Naive thymus-derived CD8-positive, alpha-beta T cell (primary cell): ENCODE measurements at regions not wholly inside any gene's neighbourhood (a gene's known extent, or its start where the extent isn't known, plus 50 kb on each side); places are given as distances from the start of the nearest gene placed in this dataset.
"Not testable (repeated sequence)": the region's sequence is repeated elsewhere in the genome, so short reads cannot be mapped to it uniquely, and the experiment has no call there.

ENCODE experiments used
- ATAC-seq, 2 donors: fragments of 150-1000 bp; cut with Tn5 transposase in 1 of 2; sonication (Bioruptor Pico), chemical (Tn5 transposase) in 1 of 2; 1 replicate in 1 of 2; 2 replicates in 1 of 2; pipeline ENCODE4 v1.10.0; 2021; ENCODE audit warnings: mild to moderate bottlenecking in 2 of 2, moderate library complexity in 2 of 2
- POLR2A ChIA-PET: fragments of 350-600 bp; sonication (Branson Sonifier 250); formaldehyde crosslinking; loops from one replicate; lab custom pipeline; 2021; ENCODE audit warnings: antibody characterized with exemption; lab: Charles Lee
- DNase-seq, 10 donors: peaks; one replicate each; pipeline versions ENCODE4 v3.0.0 to v3.0.0-alpha.2; 2020 to 2022
- H3K27ac Mint-ChIP-seq, 10 donors: one replicate each; pipeline ENCODE4 v1.8.0; 2020 to 2022; ENCODE audit warnings: mild to moderate bottlenecking in 10 of 10, mixed read lengths in 10 of 10, moderate library complexity in 4 of 10, inconsistent platforms in 1 of 10
- H3K27me3 Mint-ChIP-seq, 5 donors: one replicate each; pipeline ENCODE4 v1.8.0; 2021 to 2022; ENCODE audit warnings: mixed read lengths in 5 of 5
- H3K36me3 Mint-ChIP-seq, 3 donors: one replicate each; pipeline ENCODE4 v1.8.0; 2020 to 2022; ENCODE audit warnings: mixed read lengths in 3 of 3, mild to moderate bottlenecking in 2 of 3, inconsistent platforms in 1 of 3
- H3K4me1 Mint-ChIP-seq, 4 donors: one replicate each; pipeline ENCODE4 v1.8.0; 2021 to 2022; ENCODE audit warnings: mixed read lengths in 4 of 4
- H3K4me3 Mint-ChIP-seq, 10 donors: one replicate each; pipeline ENCODE4 v1.8.0; 2020 to 2022; ENCODE audit warnings: mild to moderate bottlenecking in 10 of 10, mixed read lengths in 10 of 10, moderate library complexity in 6 of 10, inconsistent platforms in 1 of 10
- H3K9me3 Mint-ChIP-seq, 9 donors: one replicate each; pipeline ENCODE4 v1.8.0; 2020 to 2022; ENCODE audit warnings: mixed read lengths in 9 of 9, mild to moderate bottlenecking in 3 of 9, inconsistent platforms in 1 of 9, moderate library complexity in 1 of 9

DNA sequence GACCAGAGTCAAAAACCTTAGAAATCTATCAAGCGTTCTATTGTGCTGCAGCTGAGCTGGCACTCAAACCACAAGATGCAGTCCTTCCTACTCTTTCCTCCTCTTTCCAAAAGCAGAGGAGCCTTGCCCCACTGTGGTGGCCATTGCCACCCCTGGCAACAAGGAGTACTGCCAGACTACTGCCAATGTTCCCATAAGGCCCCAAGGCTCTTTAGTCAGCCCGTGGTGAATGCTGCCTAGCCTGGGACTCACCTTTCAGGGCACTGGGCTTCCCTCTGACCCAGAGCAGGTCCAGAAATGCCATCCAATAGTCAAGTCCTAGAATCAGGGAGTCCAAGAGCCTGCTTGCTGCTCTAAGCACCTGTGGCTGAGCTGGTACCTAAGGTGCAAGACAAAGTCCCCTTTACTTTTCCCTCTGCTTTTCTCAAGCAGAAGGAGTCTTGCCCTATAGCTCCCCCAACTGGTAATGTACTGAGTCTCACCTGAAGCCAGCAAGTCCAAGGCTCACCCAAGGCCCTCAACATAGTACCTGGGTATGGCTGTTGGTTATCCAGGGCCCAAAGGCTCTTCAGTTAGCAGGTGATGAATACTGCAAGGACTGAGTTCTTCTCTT is 219.4 kb downstream of the ATPSCKMT start:
- no peak overlapping the region for H3K4me3 Mint-ChIP-seq
- H3K4me1 Mint-ChIP-seq, result no peaks in the 10 kb centered on the region
- peaks cover 0 to 9% (median 0%) of the 10 kb centered on the region in 3 donors for H3K36me3 Mint-ChIP-seq
- no peak for DNase-seq
- peaks cover 8 to 40% (median 16%) of the 10 kb centered on the region in 9 donors for H3K9me3 Mint-ChIP-seq
- H3K27me3 Mint-ChIP-seq, result peaks cover 0 to 5% (median 0%) of the 10 kb centered on the region in 5 donors
- H3K27ac Mint-ChIP-seq, result no peak overlapping the region
- POLR2A ChIA-PET, result no interaction called here
- no peak for ATAC-seq

DNA sequence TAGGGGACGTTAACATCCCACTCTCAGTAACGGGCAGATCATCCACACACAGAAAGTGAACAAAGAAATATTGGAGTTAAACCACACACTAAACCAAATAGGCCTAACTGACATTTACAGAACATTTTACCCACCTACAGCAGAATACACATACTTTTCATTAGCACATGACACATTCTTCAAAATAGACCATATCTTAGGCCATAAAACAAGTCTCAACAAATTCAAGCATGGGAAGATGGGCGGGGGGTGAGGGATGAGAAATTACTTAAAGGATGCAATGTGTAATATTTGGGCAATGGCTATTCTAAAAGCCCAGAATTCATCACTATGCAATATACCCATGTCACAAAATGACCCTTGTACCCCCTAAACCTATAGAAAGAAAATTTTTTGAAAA is 226.2 kb downstream of the ATPSCKMT start:
- Mint-ChIP-seq H3K9me3 (peaks cover 6 to 72% (median 20%) of the 10 kb centered on the region in 9 donors), H3K4me3 (no peak overlapping the region), H3K27ac (no peak overlapping the region), H3K27me3 (peaks cover 0 to 4% (median 0%) of the 10 kb centered on the region in 5 donors), H3K36me3 (peaks cover 0 to 9% (median 0%) of the 10 kb centered on the region in 3 donors), H3K4me1 (no peaks in the 10 kb centered on the region)
- ATAC-seq (no peak), DNase-seq (no peak)
- POLR2A ChIA-PET, result no interaction called here

GRCh38 chr5:10021248-10021647 is 228.4 kb downstream of the ATPSCKMT start:
- Mint-ChIP-seq H3K4me1 (no peaks in the 10 kb centered on the region), H3K9me3 (peaks cover 4 to 55% (median 17%) of the 10 kb centered on the region in 9 donors)
- no peak for ATAC-seq

GRCh38 chr5:10019236-10019635 is 230.5 kb downstream of the ATPSCKMT start:
- no peak for ATAC-seq
- no peak for DNase-seq
- Mint-ChIP-seq H3K9me3 (peaks cover under 1 to 57% (median 11%) of the 10 kb centered on the region in 9 donors), H3K36me3 (peaks cover 0 to 6% (median 0%) of the 10 kb centered on the region in 3 donors), H3K27ac (no peak overlapping the region), H3K4me3 (no peak overlapping the region), H3K27me3 (peaks cover 0 to 9% (median 2%) of the 10 kb centered on the region in 5 donors), H3K4me1 (no peaks in the 10 kb centered on the region)
- POLR2A ChIA-PET, result no interaction called here

More at GRCh38 chr5:10021248-10021647, 228.4 kb downstream of the ATPSCKMT start:
- POLR2A ChIA-PET, result no interaction called here
- Mint-ChIP-seq H3K27ac (no peak overlapping the region), H3K27me3 (peaks cover 0 to 4% (median 2%) of the 10 kb centered on the region in 5 donors), H3K36me3 (peaks cover 0 to 5% (median 0%) of the 10 kb centered on the region in 3 donors), H3K4me3 (no peak overlapping the region)
- DNase-seq, result no peak

- ATAC-seq, result no peak
- POLR2A ChIA-PET, result no interaction called here
- H3K36me3 Mint-ChIP-seq, result peaks cover 0 to 6% (median 0%) of the 10 kb centered on the region in 3 donors
Measured at GRCh38 chr5:10018201-10019069, 231.3 kb downstream of the ATPSCKMT start.

GRCh38 chr5:10017786-10018185 is 231.9 kb downstream of the ATPSCKMT start:
- ATAC-seq (no peak), DNase-seq (no peak)
- POLR2A ChIA-PET, result no interaction called here
- no peaks in the 10 kb centered on the region for H3K4me1 Mint-ChIP-seq
- H3K27me3 Mint-ChIP-seq, result peaks cover 0 to 9% (median 2%) of the 10 kb centered on the region in 5 donors
- peaks cover 0 to 61% (median 9%) of the 10 kb centered on the region in 9 donors for H3K9me3 Mint-ChIP-seq
- H3K4me3 Mint-ChIP-seq, result no peak overlapping the region
- no peak overlapping the region for H3K27ac Mint-ChIP-seq
- H3K36me3 Mint-ChIP-seq, result peaks cover 0 to 6% (median 0%) of the 10 kb centered on the region in 3 donors

More at GRCh38 chr5:10018201-10019069, 231.3 kb downstream of the ATPSCKMT start:
- no peak overlapping the region for H3K27ac Mint-ChIP-seq
- H3K4me1 Mint-ChIP-seq, result no peaks in the 10 kb centered on the region
- H3K27me3 Mint-ChIP-seq, result peaks cover 0 to 9% (median 2%) of the 10 kb centered on the region in 5 donors
- peaks cover 0 to 61% (median 14%) of the 10 kb centered on the region in 9 donors for H3K9me3 Mint-ChIP-seq
- DNase-seq, result no peak
- no peak overlapping the region for H3K4me3 Mint-ChIP-seq

- ATAC-seq, H3K27ac Mint-ChIP-seq, POLR2A ChIA-PET, H3K4me1 Mint-ChIP-seq, DNase-seq, H3K27me3 Mint-ChIP-seq, H3K36me3 Mint-ChIP-seq, H3K4me3 Mint-ChIP-seq: not testable (repeated sequence)
- H3K9me3 Mint-ChIP-seq, result peaks cover 0 to 52% (median 12%) of the 10 kb centered on the region in 9 donors
Measured at GRCh38 chr5:10016559-10016958, 233.1 kb downstream of the ATPSCKMT start.

DNA sequence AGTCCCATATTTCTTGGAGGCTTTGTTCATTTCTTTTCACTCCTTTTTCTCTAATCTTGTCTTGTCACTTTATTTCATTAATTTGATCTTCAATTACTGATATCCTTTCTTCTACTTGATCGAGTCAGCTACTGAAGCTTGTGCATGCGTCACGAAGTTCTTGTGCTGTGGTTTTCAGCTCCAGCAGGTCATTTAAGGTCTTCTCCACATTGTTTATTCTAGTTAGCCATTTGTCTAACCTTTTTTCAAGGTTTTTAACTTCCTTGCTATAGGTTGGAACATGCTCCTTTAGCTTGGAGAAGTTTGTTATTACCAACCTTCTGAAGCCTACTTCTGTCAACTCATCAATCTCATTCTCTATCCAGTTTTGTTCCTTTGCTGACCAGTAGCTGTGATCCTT is 234.0 kb downstream of the ATPSCKMT start:
- ATAC-seq, H3K4me3 Mint-ChIP-seq, POLR2A ChIA-PET, DNase-seq, H3K4me1 Mint-ChIP-seq, H3K27me3 Mint-ChIP-seq, H3K27ac Mint-ChIP-seq, H3K36me3 Mint-ChIP-seq: not testable (repeated sequence)
- H3K9me3 Mint-ChIP-seq, result peaks cover 0 to 44% (median 9%) of the 10 kb centered on the region in 9 donors

- no peaks in the 10 kb centered on the region for H3K27me3 Mint-ChIP-seq
- DNase-seq (no peak), ATAC-seq (no peak)
- no peak overlapping the region for H3K4me3 Mint-ChIP-seq
- H3K4me1 Mint-ChIP-seq, result no peaks in the 10 kb centered on the region
- POLR2A ChIA-PET, result no interaction called here
- H3K36me3 Mint-ChIP-seq, result no peaks in the 10 kb centered on the region
- H3K27ac Mint-ChIP-seq, result no peak overlapping the region
- H3K9me3 Mint-ChIP-seq, result peaks cover 2 to 39% (median 12%) of the 10 kb centered on the region in 9 donors
Measured at GRCh38 chr5:10009802-10010201, 239.9 kb downstream of the ATPSCKMT start.

- POLR2A ChIA-PET, result no interaction called here
- ATAC-seq, result no peak
- H3K9me3 Mint-ChIP-seq, result peaks cover 0 to 33% (median 8%) of the 10 kb centered on the region in 9 donors
- H3K36me3 Mint-ChIP-seq, result no peaks in the 10 kb centered on the region
- H3K27ac Mint-ChIP-seq, result no peak overlapping the region
- no peaks in the 10 kb centered on the region for H3K4me1 Mint-ChIP-seq
- H3K27me3 Mint-ChIP-seq, result peaks cover 0 to 10% (median 2%) of the 10 kb centered on the region in 5 donors
- H3K4me3 Mint-ChIP-seq, result no peak overlapping the region
- no peak for DNase-seq
Measured at GRCh38 chr5:9987101-9987500, 262.6 kb downstream of the ATPSCKMT start.

DNA sequence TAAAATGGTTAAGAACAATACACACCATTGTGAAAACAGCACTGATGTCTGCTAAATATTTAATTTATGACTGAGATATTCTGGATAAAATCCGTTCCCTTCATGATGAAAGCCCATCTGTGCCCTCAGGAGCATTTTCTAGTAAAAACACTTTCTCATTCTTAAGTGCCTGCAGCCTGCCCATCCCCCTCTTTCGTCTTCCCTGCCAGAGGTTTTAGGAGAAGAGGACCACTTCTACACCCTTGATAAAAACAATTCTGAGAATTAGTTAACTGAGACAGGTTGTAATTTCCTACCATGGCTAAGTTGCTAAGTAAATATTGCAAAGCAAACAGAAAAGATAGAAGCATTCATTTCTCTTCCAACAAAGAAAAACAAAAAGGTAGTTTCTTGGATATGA is 272.6 kb downstream of the ATPSCKMT start:
- ATAC-seq (no peak), DNase-seq (no peak)
- peaks cover 0 to 6% (median 0%) of the 10 kb centered on the region in 5 donors for H3K27me3 Mint-ChIP-seq
- peaks cover 0 to 22% (median 4%) of the 10 kb centered on the region in 9 donors for H3K9me3 Mint-ChIP-seq
- H3K36me3 Mint-ChIP-seq, result no peaks in the 10 kb centered on the region
- H3K4me3 Mint-ChIP-seq, result no peak overlapping the region
- POLR2A ChIA-PET, result no interaction called here
- H3K27ac Mint-ChIP-seq, result no peak overlapping the region
- H3K4me1 Mint-ChIP-seq, result no peaks in the 10 kb centered on the region

DNA sequence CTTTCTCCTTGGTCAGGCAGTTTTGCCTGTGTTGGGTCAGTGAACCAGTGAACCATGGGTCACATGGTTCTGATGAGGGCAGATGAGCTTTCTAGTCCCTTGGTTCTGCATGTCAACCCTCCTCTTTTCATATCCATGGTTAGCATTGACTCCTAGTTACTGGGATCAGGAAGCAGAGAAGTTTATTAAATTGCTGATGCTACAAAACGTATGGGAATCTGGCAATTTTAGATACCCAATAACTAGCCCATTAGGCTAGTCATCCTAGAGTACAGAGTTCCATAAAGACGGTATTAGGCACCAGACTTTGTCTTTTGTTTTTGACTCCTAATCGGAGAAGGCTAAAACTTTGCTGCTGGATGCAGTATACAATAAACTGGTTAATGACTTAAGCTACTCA is 273.1 kb downstream of the ATPSCKMT start:
- no peak overlapping the region for H3K27ac Mint-ChIP-seq
- H3K36me3 Mint-ChIP-seq, result no peaks in the 10 kb centered on the region
- peaks cover 0 to 6% (median 0%) of the 10 kb centered on the region in 5 donors for H3K27me3 Mint-ChIP-seq
- H3K9me3 Mint-ChIP-seq, result peaks cover 0 to 21% (median 4%) of the 10 kb centered on the region in 9 donors
- H3K4me3 Mint-ChIP-seq, result no peak overlapping the region
- POLR2A ChIA-PET, result no interaction called here
- no peaks in the 10 kb centered on the region for H3K4me1 Mint-ChIP-seq
- DNase-seq (no peak), ATAC-seq (no peak)

- Mint-ChIP-seq H3K36me3 (no peaks in the 10 kb centered on the region), H3K4me3 (no peak overlapping the region), H3K27me3 (peaks cover 0 to 2% (median 0%) of the 10 kb centered on the region in 5 donors), H3K27ac (no peak overlapping the region), H3K4me1 (no peaks in the 10 kb centered on the region), H3K9me3 (peaks cover 0 to 37% (median 11%) of the 10 kb centered on the region in 9 donors)
- POLR2A ChIA-PET, result no interaction called here
- ATAC-seq (no peak), DNase-seq (no peak)
Measured at GRCh38 chr5:9972059-9972458, 277.6 kb downstream of the ATPSCKMT start.
